ENCODE measurements at regions not wholly inside any gene's neighbourhood (a gene's known extent, or its start where the extent isn't known, plus 50 kb on each side); places are given as distances from the start of the nearest gene placed in this dataset.

GRCh38 chr5:111645303-111645838 is 111.6 kb downstream of the NREP start:
- TF ChIP-seq EP300 (IDR thresholded peaks at IDR 0.05) (no peak), CTCF (IDR thresholded peaks at IDR 0.05) (no peak), POLR2A (IDR thresholded peaks at IDR 0.05) (no peak)
- H3K4me1 ChIP-seq (ENCODE audit: insufficient read depth) = no peaks in the 10 kb centered on the region
- intact Hi-C loops (cut with DNase I) = no loop called here
- no peaks in the 10 kb centered on the region for H3K27me3 ChIP-seq
- no peak overlapping the region for H3K27ac ChIP-seq
- WGBS, 3 donors = 27 to 39% (median 30%) methylated on average over 6 of the region's 6 CpGs
- DNase-seq = no peak
- no peaks in the 10 kb centered on the region for H3K36me3 ChIP-seq
- no peaks in the 10 kb centered on the region for H3K9me3 ChIP-seq
- no peak overlapping the region for H3K4me3 ChIP-seq

- TF ChIP-seq CTCF (IDR thresholded peaks at IDR 0.05) (no peak), POLR2A (IDR thresholded peaks at IDR 0.05) (no peak), EP300 (IDR thresholded peaks at IDR 0.05) (no peak)
- no peak for DNase-seq
- Histone ChIP-seq H3K27me3 (no peaks in the 10 kb centered on the region), H3K9me3 (peaks cover 0 to 3% of the 10 kb centered on the region in 2 donors), H3K4me1 (ENCODE audit: insufficient read depth) (no peaks in the 10 kb centered on the region), H3K4me3 (no peak overlapping the region), H3K36me3 (no peaks in the 10 kb centered on the region), H3K27ac (no peak overlapping the region)
- intact Hi-C loops (cut with DNase I) = no loop called here
- 16 to 36% (median 31%) methylated on average over 2 of the region's 2 CpGs for WGBS, 3 donors
These were observed 113.5 kb downstream of the NREP start for GRCh38 chr5:111643499-111643898.

- TF ChIP-seq POLR2A (IDR thresholded peaks at IDR 0.05) (no peak), EP300 (IDR thresholded peaks at IDR 0.05) (no peak), CTCF (IDR thresholded peaks at IDR 0.05) (no peak)
- Histone ChIP-seq H3K9me3 (peaks cover 0 to 3% of the 10 kb centered on the region in 2 donors), H3K27ac (no peak overlapping the region), H3K4me3 (no peak overlapping the region), H3K36me3 (no peaks in the 10 kb centered on the region), H3K4me1 (ENCODE audit: insufficient read depth) (no peaks in the 10 kb centered on the region), H3K27me3 (no peaks in the 10 kb centered on the region)
- WGBS, 3 donors = 43 to 66% (median 57%) methylated on average over 4 of the region's 4 CpGs
- no peak for DNase-seq
- intact Hi-C loops (cut with DNase I) = no loop called here
These were observed 115.3 kb downstream of the NREP start for GRCh38 chr5:111641533-111642233.

GRCh38 chr5:111639912-111640311 is 117.1 kb downstream of the NREP start:
- no peak for DNase-seq
- Histone ChIP-seq H3K27me3 (no peaks in the 10 kb centered on the region), H3K4me3 (no peak overlapping the region), H3K9me3 (peaks cover 0 to 3% of the 10 kb centered on the region in 2 donors), H3K4me1 (ENCODE audit: insufficient read depth) (peaks cover 5% of the 10 kb centered on the region), H3K27ac (no peak overlapping the region), H3K36me3 (no peaks in the 10 kb centered on the region)
- WGBS, 3 donors = 62 to 68% (median 66%) methylated on average over 2 of the region's 2 CpGs
- intact Hi-C loops (cut with DNase I) = no loop called here
- TF ChIP-seq CTCF (IDR thresholded peaks at IDR 0.05) (no peak), POLR2A (IDR thresholded peaks at IDR 0.05) (no peak), EP300 (IDR thresholded peaks at IDR 0.05) (no peak)
